ENCODE measurements at regions not wholly inside any gene's neighbourhood (a gene's known extent, or its start where the extent isn't known, plus 50 kb on each side); places are given as distances from the start of the nearest gene placed in this dataset.

GRCh38 chr4:179182741-179183140 is 1740.5 kb upstream of the AGA start:
- H4K8ac ChIP-seq (ENCODE audit: low read depth in 2 of 2, low read length in 2 of 2) = no peak overlapping the region
- no peaks in the 10 kb centered on the region for H3K79me1 ChIP-seq (ENCODE audit: low read depth in 1 of 2, low read length in 2 of 2)
- H2BK5ac ChIP-seq (ENCODE audit: low read depth, low read length, poor library complexity, severe bottlenecking) = no peak overlapping the region
- no TSS peak for BruUV-seq (replicated peaks)
- ChIA-PET POLR2A (ENCODE audit: unreplicated experiment) (no interaction called here), CTCF (no interaction called here)
- H2BK20ac ChIP-seq (ENCODE audit: low read depth, low read length) = no peak overlapping the region
- no peak overlapping the region for H3K18ac ChIP-seq (ENCODE audit: low read depth, low read length)
- H4K91ac ChIP-seq (ENCODE audit: insufficient read depth, low read depth, low read length) = no peak overlapping the region
- H2BK15ac ChIP-seq (ENCODE audit: low read depth, low read length) = no peak overlapping the region
- H3K27me3 ChIP-seq (ENCODE audit: control insufficient read depth, insufficient read depth, low read length) = no peaks in the 10 kb centered on the region
- H3K23ac ChIP-seq (ENCODE audit: low read depth, low read length) = no peak overlapping the region
- H3K14ac ChIP-seq (replicated peaks; ENCODE audit: low read depth, low read length) = no peak overlapping the region
- no peak overlapping the region for H3K4ac ChIP-seq (ENCODE audit: low read depth, low read length)
- no peak overlapping the region for H3K9ac ChIP-seq (ENCODE audit: low read depth, low read length)
- no peak overlapping the region for H3K27ac ChIP-seq (ENCODE audit: insufficient read depth, low read length)
- DNase-seq (no peak), ATAC-seq (ENCODE audit: low read depth) (no peak)
- no peak for TF ChIP-seq RCOR1 (IDR thresholded peaks at IDR 0.05; ENCODE audit: insufficient replicate concordance, low read length)
- no peak for TF ChIP-seq RFX5 (IDR thresholded peaks at IDR 0.05; ENCODE audit: low read depth, low read length)
- no peak for TF ChIP-seq MAZ (IDR thresholded peaks at IDR 0.05; ENCODE audit: borderline replicate concordance, low read depth, low read length)
- no peak for TF ChIP-seq USF2 (IDR thresholded peaks at IDR 0.05; ENCODE audit: low read depth, low read length)
- TF ChIP-seq POLR2A (IDR thresholded peaks at IDR 0.05; ENCODE audit: low read depth, low read length) = no peak
- TF ChIP-seq CEBPB (IDR thresholded peaks at IDR 0.05; ENCODE audit: low read depth, low read length) = no peak
- no peak for TF ChIP-seq ELK1 (IDR thresholded peaks at IDR 0.05; ENCODE audit: borderline replicate concordance, low read depth, low read length)
- no peak for TF ChIP-seq BHLHE40 (IDR thresholded peaks at IDR 0.05; ENCODE audit: low read depth, low read length)
- no peak for TF ChIP-seq SMC3 (IDR thresholded peaks at IDR 0.05; ENCODE audit: low read depth, low read length)
- TF ChIP-seq CHD1 (IDR thresholded peaks at IDR 0.05; ENCODE audit: low read depth, low read length) = no peak
- H3K56ac ChIP-seq (ENCODE audit: extremely low read depth, insufficient read depth, low read length) = no peak overlapping the region
- H2BK120ac ChIP-seq (ENCODE audit: low read depth, low read length) = no peak overlapping the region
- H3K4me2 ChIP-seq (ENCODE audit: low read depth, low read length) = no peak overlapping the region
- H3K4me3 ChIP-seq (ENCODE audit: insufficient read depth, low read depth, low read length) = no peak overlapping the region
- H2AFZ ChIP-seq (replicated peaks; ENCODE audit: low read length, poor library complexity) = no peak overlapping the region
- H3K36me3 ChIP-seq (ENCODE audit: control insufficient read depth, insufficient read depth, low read length) = no peaks in the 10 kb centered on the region
- intact Hi-C loops (cut with micrococcal nuclease) = no loop called here
- no peaks in the 10 kb centered on the region for H3K9me1 ChIP-seq (ENCODE audit: insufficient read depth, low read length)
- H4K5ac ChIP-seq (ENCODE audit: low read depth, low read length) = no peak overlapping the region
- no peak overlapping the region for H2AK5ac ChIP-seq (ENCODE audit: low read depth, low read length)
- no peaks in the 10 kb centered on the region for H4K20me1 ChIP-seq (ENCODE audit: insufficient read depth, low read length)
- no peaks in the 10 kb centered on the region for H3K4me1 ChIP-seq (ENCODE audit: control insufficient read depth, insufficient read depth, low read length)
- H2AK9ac ChIP-seq (replicated peaks; ENCODE audit: low read depth, low read length, poor library complexity) = no peak overlapping the region
- in situ Hi-C loops (cut with MboI; ENCODE audit: low sequenced_read_pairs) = no loop called here
- dilution Hi-C loops (cut with HindIII; ENCODE audit: low sequenced_read_pairs, unreplicated experiment) = no loop called here
- H3K9me3 ChIP-seq (ENCODE audit: control insufficient read depth, insufficient read depth, low read length) = peaks cover 3% of the 10 kb centered on the region; the same call in 1 of the 2 replicates

All from IMR-90 (cell line).